Bronchial epithelial cell (primary cell): ENCODE measurements at regions not wholly inside any gene's neighbourhood (a gene's known extent, or its start where the extent isn't known, plus 50 kb on each side); places are given as distances from the start of the nearest gene placed in this dataset.
A peak's percentile ranks its signal among the peaks of the same experiment; 100 is the strongest.

Experiments
- DNase-seq: peaks from one replicate; pipeline ENCODE4 v3.0.0-alpha.2; 2010; ENCODE audit warnings: low read depth
- FAIRE-seq: peaks from 2 replicates; lab custom pipeline; 2011; peaks lifted over from hg19 to GRCh38; lab: Jason Lieb, UNC
- H3K27me3 ChIP-seq: 2 replicates; pipeline ENCODE4 v1.5.1; 2011; ENCODE audit warnings: low read length; ENCODE audit not compliant: control insufficient read depth, insufficient read depth
- H3K36me3 ChIP-seq: 2 replicates; pipeline ENCODE4 v1.5.1; 2011; ENCODE audit warnings: low read length; ENCODE audit not compliant: control insufficient read depth, insufficient read depth
- H3K4me3 ChIP-seq: 2 replicates; pipeline ENCODE4 v1.5.1; 2011; ENCODE audit warnings: mild to moderate bottlenecking, low read depth, low read length, control low read depth
- TF ChIP-seq, protein P1 (sequence below): IDR thresholded peaks from 2 replicates; pipeline ENCODE4 v1.5.1; 2011; ENCODE audit warnings: mild to moderate bottlenecking, moderate library complexity, low read length, control low read depth, inconsistent platforms; ENCODE audit not compliant: insufficient read depth, severe bottlenecking

DNA sequence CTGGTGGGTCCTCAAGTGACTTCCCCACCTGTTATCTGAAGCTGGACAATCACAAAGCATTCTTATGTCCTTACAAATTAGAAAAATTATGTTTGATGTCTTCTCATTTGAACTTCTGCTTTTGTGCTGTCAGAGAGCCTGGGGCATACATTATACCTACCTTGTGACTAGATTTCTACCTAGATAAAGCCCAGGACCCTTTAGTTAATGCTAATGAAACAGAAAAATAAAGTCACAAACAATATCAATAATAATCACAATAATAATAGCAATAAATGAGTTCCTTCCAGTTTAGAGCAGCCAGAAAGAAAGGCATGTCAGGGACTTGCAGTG, 456.4 kb downstream of the SETBP1 start:
- Histone ChIP-seq H3K27me3 (no peaks in the 10 kb centered on the region), H3K36me3 (no peaks in the 10 kb centered on the region), H3K4me3 (no peak overlapping the region)
- FAIRE-seq = no peak
- TF ChIP-seq, protein P1, sequence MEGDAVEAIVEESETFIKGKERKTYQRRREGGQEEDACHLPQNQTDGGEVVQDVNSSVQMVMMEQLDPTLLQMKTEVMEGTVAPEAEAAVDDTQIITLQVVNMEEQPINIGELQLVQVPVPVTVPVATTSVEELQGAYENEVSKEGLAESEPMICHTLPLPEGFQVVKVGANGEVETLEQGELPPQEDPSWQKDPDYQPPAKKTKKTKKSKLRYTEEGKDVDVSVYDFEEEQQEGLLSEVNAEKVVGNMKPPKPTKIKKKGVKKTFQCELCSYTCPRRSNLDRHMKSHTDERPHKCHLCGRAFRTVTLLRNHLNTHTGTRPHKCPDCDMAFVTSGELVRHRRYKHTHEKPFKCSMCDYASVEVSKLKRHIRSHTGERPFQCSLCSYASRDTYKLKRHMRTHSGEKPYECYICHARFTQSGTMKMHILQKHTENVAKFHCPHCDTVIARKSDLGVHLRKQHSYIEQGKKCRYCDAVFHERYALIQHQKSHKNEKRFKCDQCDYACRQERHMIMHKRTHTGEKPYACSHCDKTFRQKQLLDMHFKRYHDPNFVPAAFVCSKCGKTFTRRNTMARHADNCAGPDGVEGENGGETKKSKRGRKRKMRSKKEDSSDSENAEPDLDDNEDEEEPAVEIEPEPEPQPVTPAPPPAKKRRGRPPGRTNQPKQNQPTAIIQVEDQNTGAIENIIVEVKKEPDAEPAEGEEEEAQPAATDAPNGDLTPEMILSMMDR = no peak
- DNase-seq = no peak

DNA sequence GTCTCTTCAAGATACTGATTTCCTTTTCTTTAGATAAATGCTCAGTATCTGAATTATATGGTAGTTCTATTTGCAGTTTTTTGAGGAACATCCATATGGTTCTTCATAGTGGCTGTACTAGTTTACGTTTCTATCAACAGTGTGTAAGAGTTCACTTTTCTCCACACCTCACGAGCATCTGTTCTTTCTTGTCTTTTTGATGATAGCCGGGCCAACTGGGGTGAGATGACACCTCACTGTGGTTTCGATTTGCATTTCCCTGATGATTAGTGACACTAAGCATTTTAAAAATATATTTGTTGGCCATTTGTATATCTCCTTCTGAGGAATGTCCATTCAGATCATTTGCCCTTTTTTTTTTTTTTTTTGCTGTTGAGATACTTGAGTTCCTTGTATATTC, 458.8 kb downstream of the SETBP1 start:
- TF ChIP-seq, protein P1 = no peak
- no peak for FAIRE-seq

DNA sequence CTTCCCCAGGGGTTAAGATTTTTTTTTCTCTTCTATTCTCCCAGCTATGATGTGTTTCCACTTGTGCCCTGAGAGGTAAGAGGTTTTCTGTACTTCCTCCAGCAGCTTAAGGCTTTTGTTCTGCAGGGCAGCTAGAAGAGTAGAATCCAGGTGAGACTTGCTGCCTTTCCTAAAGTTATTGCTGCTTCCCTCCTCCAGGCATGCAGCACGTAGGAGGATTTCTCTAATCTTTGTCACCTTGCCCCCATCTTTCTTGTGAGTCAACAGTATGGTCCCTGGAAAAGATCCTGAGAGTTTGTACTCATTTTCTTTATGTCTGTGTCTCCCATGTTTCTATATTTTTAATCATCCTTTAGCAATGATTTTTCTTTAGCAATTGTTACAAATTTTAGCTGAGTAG, 462.2 kb downstream of the SETBP1 start:
- TF ChIP-seq, protein P1 = no peak
- DNase-seq = no peak

More for the DNA sequence above, 458.8 kb downstream of the SETBP1 start:
- DNase-seq = no peak
- H3K36me3 ChIP-seq = no peaks in the 10 kb centered on the region
- no peak overlapping the region for H3K4me3 ChIP-seq
- H3K27me3 ChIP-seq = no peaks in the 10 kb centered on the region

DNA sequence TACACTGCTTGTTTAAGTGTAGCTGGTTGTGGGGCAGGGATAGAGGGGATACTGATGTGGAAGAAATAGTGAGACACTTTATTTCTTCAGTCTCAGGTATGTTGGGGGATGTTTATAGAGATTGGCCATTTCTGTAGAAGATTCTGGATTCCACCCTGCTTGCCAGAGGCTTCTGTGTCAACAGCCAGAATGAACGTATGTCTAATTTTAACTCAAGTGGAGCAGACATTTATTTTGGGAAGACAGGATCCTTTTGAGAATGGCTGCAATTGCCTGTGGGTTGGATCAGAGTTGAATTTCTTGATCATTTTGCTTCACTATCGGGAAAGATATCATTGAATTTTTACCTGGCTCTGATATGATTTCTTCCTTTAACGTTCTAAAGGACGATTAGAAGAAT, 465.6 kb upstream of the SLC14A2 start:
- no peak for FAIRE-seq
- TF ChIP-seq, protein P1 = no peak

More for the DNA sequence above, 462.2 kb downstream of the SETBP1 start:
- no peak for FAIRE-seq
- Histone ChIP-seq H3K4me3 (no peak overlapping the region), H3K36me3 (no peaks in the 10 kb centered on the region), H3K27me3 (no peaks in the 10 kb centered on the region)

DNA sequence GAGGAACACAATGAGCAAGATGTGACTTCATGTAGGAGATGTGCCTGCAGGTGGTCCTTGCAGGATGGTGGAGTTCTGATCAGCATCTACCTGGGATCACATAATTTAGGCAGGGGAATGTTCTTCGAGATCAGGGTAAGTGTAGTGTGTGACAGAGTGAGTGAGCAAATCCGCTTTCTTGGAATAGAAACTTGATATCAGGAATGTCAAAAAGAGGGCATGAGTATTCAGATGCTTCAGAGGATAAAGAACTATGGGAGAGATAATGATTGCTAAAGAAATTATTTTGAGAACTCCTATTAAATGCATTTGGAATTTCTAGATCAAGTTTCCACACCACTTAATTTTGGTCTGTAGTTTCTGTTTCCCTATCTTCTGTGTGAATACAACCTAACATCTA, 463.6 kb upstream of the SLC14A2 start:
- FAIRE-seq (no peak), DNase-seq (no peak)
- Histone ChIP-seq H3K36me3 (no peaks in the 10 kb centered on the region), H3K27me3 (no peaks in the 10 kb centered on the region), H3K4me3 (no peak overlapping the region)
- TF ChIP-seq, protein P1 = no peak

More for the DNA sequence above, 465.6 kb upstream of the SLC14A2 start:
- H3K4me3 ChIP-seq = no peak overlapping the region
- no peak for DNase-seq
- H3K36me3 ChIP-seq = no peaks in the 10 kb centered on the region
- no peaks in the 10 kb centered on the region for H3K27me3 ChIP-seq

DNA sequence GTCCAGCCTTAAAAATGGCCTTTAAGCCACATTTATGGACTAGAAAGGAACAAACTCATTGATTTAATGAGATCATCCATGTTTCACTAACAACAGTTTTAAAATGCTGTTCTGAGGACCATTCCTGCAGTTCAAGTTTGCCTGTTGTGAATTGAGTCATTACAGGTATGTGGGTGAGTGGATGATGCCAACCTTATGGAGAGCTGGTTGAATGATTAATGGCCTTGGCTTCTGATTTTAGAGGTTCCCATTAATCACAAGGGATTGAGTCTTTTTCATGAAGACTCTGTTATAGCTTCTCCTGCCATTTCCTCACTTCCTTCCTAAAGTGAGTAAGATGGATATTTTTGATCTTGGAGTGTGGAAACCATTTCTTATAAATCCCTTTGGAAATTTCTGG, 459.8 kb upstream of the SLC14A2 start:
- FAIRE-seq (no peak), DNase-seq (peak; percentile 94)
- Histone ChIP-seq H3K36me3 (no peaks in the 10 kb centered on the region), H3K27me3 (no peaks in the 10 kb centered on the region), H3K4me3 (no peak overlapping the region)
- TF ChIP-seq, protein P1 = no peak
